Calu3 (cell line): ENCODE measurements at regions not wholly inside any gene's neighbourhood (a gene's known extent, or its start where the extent isn't known, plus 50 kb on each side); places are given as distances from the start of the nearest gene placed in this dataset.
"Not testable (repeated sequence)": the region's sequence is repeated elsewhere in the genome, so short reads cannot be mapped to it uniquely, and the experiment has no call there.

ENCODE experiments used
- BruUV-seq: library from RNA; stranded (reverse); fragments of 400-500 nt; replicated peaks from 2 replicates; lab custom pipeline; 2021; lab: Mats Ljungman, UMichigan
- CTCF ChIA-PET: fragments of 300-600 bp; sonication (Branson Sonifier 250); formaldehyde crosslinking; loops from one replicate; lab custom pipeline; 2022; ENCODE audit warnings: antibody characterized with exemption; lab: Charles Lee
- DNase-seq: peaks from one replicate; pipeline ENCODE4 v3.0.0; 2022
- H3K27ac Mint-ChIP-seq: one replicate; pipeline ENCODE4 v1.8.0; 2022; ENCODE audit warnings: mixed read lengths; ENCODE audit not compliant: unreplicated experiment
- H3K27me3 Mint-ChIP-seq: one replicate; pipeline ENCODE4 v1.8.0; 2022; ENCODE audit warnings: mixed read lengths; ENCODE audit not compliant: unreplicated experiment
- H3K36me3 Mint-ChIP-seq: one replicate; pipeline ENCODE4 v1.8.0; 2022; ENCODE audit warnings: mild to moderate bottlenecking, moderate library complexity, mixed read lengths; ENCODE audit not compliant: insufficient read depth, unreplicated experiment
- H3K4me1 Mint-ChIP-seq: one replicate; pipeline ENCODE4 v1.8.0; 2022; ENCODE audit warnings: mild to moderate bottlenecking, low read depth, mixed read lengths; ENCODE audit not compliant: unreplicated experiment
- H3K4me3 Mint-ChIP-seq: one replicate; pipeline ENCODE4 v1.8.0; 2022; ENCODE audit warnings: mild to moderate bottlenecking, low read depth, moderate library complexity, mixed read lengths; ENCODE audit not compliant: unreplicated experiment
- H3K9me3 Mint-ChIP-seq: one replicate; pipeline ENCODE4 v1.8.0; 2022; ENCODE audit warnings: low read depth, mixed read lengths; ENCODE audit not compliant: unreplicated experiment
- CTCF ChIP-seq: fragments of 200-600 bp; IDR thresholded peaks from one replicate; pipeline ENCODE4 v1.8.0; 2022; ENCODE audit warnings: antibody characterized with exemption; ENCODE audit not compliant: unreplicated experiment
- intact Hi-C: fragments of 100-400 bp; cut with micrococcal nuclease; formaldehyde crosslinking; loops from one replicate; pipeline ENCODE4 v1.10.0; 2022; ENCODE audit not compliant: unreplicated experiment

GRCh38 chr4:11069083-11069482, 359.6 kb downstream of the HS3ST1 start:
- no peak overlapping the region for H3K27ac Mint-ChIP-seq
- H3K27me3 Mint-ChIP-seq: peaks cover 25% of the 10 kb centered on the region
- no peaks in the 10 kb centered on the region for H3K4me1 Mint-ChIP-seq
- no peak for TF ChIP-seq CTCF
- BruUV-seq: no TSS peak
- CTCF ChIA-PET: no interaction called here
- H3K36me3 Mint-ChIP-seq: no peaks in the 10 kb centered on the region
- no peak for DNase-seq
- intact Hi-C loops: no loop called here
- H3K4me3 Mint-ChIP-seq: no peak overlapping the region
- no peaks in the 10 kb centered on the region for H3K9me3 Mint-ChIP-seq

GRCh38 chr4:11066584-11066983, 362.1 kb downstream of the HS3ST1 start:
- CTCF ChIA-PET, DNase-seq, H3K9me3 Mint-ChIP-seq, H3K4me3 Mint-ChIP-seq, BruUV-seq, H3K27ac Mint-ChIP-seq, H3K36me3 Mint-ChIP-seq, H3K4me1 Mint-ChIP-seq, intact Hi-C loops: not testable (repeated sequence)
- H3K27me3 Mint-ChIP-seq: peaks cover 25% of the 10 kb centered on the region

- H3K4me3 Mint-ChIP-seq, DNase-seq, intact Hi-C loops, H3K4me1 Mint-ChIP-seq, BruUV-seq, H3K9me3 Mint-ChIP-seq, H3K36me3 Mint-ChIP-seq, H3K27ac Mint-ChIP-seq: not testable (repeated sequence)
- peaks cover 17% of the 10 kb centered on the region for H3K27me3 Mint-ChIP-seq
- CTCF ChIA-PET: interaction anchor here (0.6 kb wide), 1 partner anchor 153 kb away, joined by 4 read pairs; no protein-coding TSS in a partner anchor
Observed at GRCh38 chr4:11060637-11061036, 368.1 kb downstream of the HS3ST1 start.

- H3K27me3 Mint-ChIP-seq: peaks cover 30% of the 10 kb centered on the region
- DNase-seq, H3K4me3 Mint-ChIP-seq, CTCF ChIA-PET, H3K27ac Mint-ChIP-seq, H3K9me3 Mint-ChIP-seq, H3K36me3 Mint-ChIP-seq, H3K4me1 Mint-ChIP-seq, BruUV-seq, intact Hi-C loops: not testable (repeated sequence)
Observed at GRCh38 chr4:11054937-11055336, 370.4 kb upstream of the CLNK start.

GRCh38 chr4:11053601-11054220, 369.1 kb upstream of the CLNK start:
- no peak for DNase-seq
- H3K9me3 Mint-ChIP-seq: no peaks in the 10 kb centered on the region
- H3K27me3 Mint-ChIP-seq: peaks cover 26% of the 10 kb centered on the region
- H3K4me1 Mint-ChIP-seq: no peaks in the 10 kb centered on the region
- H3K36me3 Mint-ChIP-seq: no peaks in the 10 kb centered on the region
- H3K27ac Mint-ChIP-seq: no peak overlapping the region
- no peak for TF ChIP-seq CTCF
- H3K4me3 Mint-ChIP-seq: no peak overlapping the region
- intact Hi-C loops: no loop called here
- no TSS peak for BruUV-seq
- CTCF ChIA-PET: interaction anchor here (0.6 kb wide), 1 partner anchor 177 kb away, joined by 6 read pairs; no protein-coding TSS in a partner anchor

GRCh38 chr4:11051181-11051580, 366.6 kb upstream of the CLNK start:
- Mint-ChIP-seq H3K4me3 (no peak overlapping the region), H3K36me3 (no peaks in the 10 kb centered on the region), H3K27me3 (peaks cover 26% of the 10 kb centered on the region), H3K4me1 (no peaks in the 10 kb centered on the region), H3K27ac (no peak overlapping the region), H3K9me3 (no peaks in the 10 kb centered on the region)
- no peak for DNase-seq
- intact Hi-C loops: no loop called here
- BruUV-seq: no TSS peak
- CTCF ChIA-PET: no interaction called here
- no peak for TF ChIP-seq CTCF
